Spleen (tissue), 11 donors: ENCODE measurements at regions not wholly inside any gene's neighbourhood (a gene's known extent, or its start where the extent isn't known, plus 50 kb on each side); places are given as distances from the start of the nearest gene placed in this dataset.

Experiments used
- DNase-seq: peaks from one replicate; pipeline ENCODE4 v3.0.0-alpha.2; 2020
- H3K27ac ChIP-seq, 8 donors: fragments of 200-600 bp; sonication (generic) in 7 of 8; 1 replicate in 4 of 8; 2 replicates in 4 of 8; pipeline versions ENCODE4 v1.5.0 to v1.8.0; 2016 to 2021; ENCODE audit warnings: inconsistent platforms in 4 of 8, mild to moderate bottlenecking in 4 of 8, moderate library complexity in 1 of 8
- H3K27me3 ChIP-seq, 7 donors: fragments of 200-600 bp; sonication (generic) in 6 of 7; replicated peaks in 1 of 7; 1 replicate in 4 of 7; 2 replicates in 3 of 7; pipeline versions ENCODE4 v1.5.0 to v1.8.0; 2016 to 2021; ENCODE audit warnings: inconsistent platforms in 3 of 7, mild to moderate bottlenecking in 1 of 7
- H3K36me3 ChIP-seq, 6 donors: fragments of 200-600 bp; sonication (generic) in 5 of 6; 1 replicate in 4 of 6; 2 replicates in 2 of 6; pipeline versions ENCODE4 v1.5.0 to v1.8.0; 2016 to 2021; ENCODE audit warnings: inconsistent platforms in 2 of 6
- H3K4me1 ChIP-seq, 6 donors: fragments of 200-600 bp; sonication (generic) in 5 of 6; 1 replicate in 3 of 6; 2 replicates in 3 of 6; pipeline versions ENCODE4 v1.5.0 to v1.8.0; 2016 to 2021; ENCODE audit warnings: inconsistent platforms in 3 of 6
- H3K4me3 ChIP-seq, 8 donors: fragments of 200-600 bp; sonication (generic) in 7 of 8; 1 replicate in 4 of 8; 2 replicates in 4 of 8; pipeline versions ENCODE4 v1.5.0 to v1.8.0; 2016 to 2021; ENCODE audit warnings: inconsistent platforms in 4 of 8, mild to moderate bottlenecking in 4 of 8, moderate library complexity in 2 of 8
- H3K9me3 ChIP-seq, 8 donors: fragments of 200-600 bp; sonication (generic) in 7 of 8; 1 replicate in 4 of 8; 2 replicates in 4 of 8; pipeline versions ENCODE4 v1.5.0 to v1.8.0; 2016 to 2021; ENCODE audit warnings: inconsistent platforms in 4 of 8
- CTCF ChIP-seq, 11 experiments: fragments of 200-600 bp in 7 of 11; fragments of 450-650 bp in 4 of 11; sonication (generic) in 4 of 11; IDR thresholded peaks in 8 of 11; conservative IDR thresholded peaks in 3 of 11; 1 replicate in 7 of 11; 2 replicates in 4 of 11; pipeline versions ENCODE4 v1.4.0 to v1.8.0; 2016 to 2021; ENCODE audit warnings: antibody characterized with exemption in 11 of 11, inconsistent platforms in 4 of 11, mild to moderate bottlenecking in 1 of 11
- POLR2A ChIP-seq, 3 donors: fragments of 450-650 bp; IDR thresholded peaks; one replicate each; pipeline ENCODE4 v1.5.1; 2017; ENCODE audit warnings: antibody characterized with exemption in 3 of 3, mild to moderate bottlenecking in 1 of 3
- POLR2AphosphoS5 ChIP-seq, 3 donors: sonication (generic); formaldehyde crosslinking; IDR thresholded peaks; one replicate each; pipeline ENCODE4 v1.5.1; 2017; ENCODE audit warnings: antibody characterized with exemption in 3 of 3
- WGBS, 5 donors: extraction: QIAGEN DNeasy Blood & Tissue Kit in 3 of 5; methylation state at CpG; one replicate each; pipeline versions ENCODE4 v1.1.5 to v1.1.7; 2013 to 2018; 5-methylcytosine and 5-hydroxymethylcytosine counted together
- intact Hi-C: fragments of 100-400 bp; cut with DNase I; formaldehyde crosslinking; loops from one replicate; pipeline ENCODE4 v1.15.0; 2023; ENCODE audit warnings: low total_unique reads
- donor health status: healthy with polysubstance abuse.
- donor health status: DM: no; HTN: no; CAD: no; lungs with moderate emphysema.
- donor health status: DM: no; HTN: no; CAD: no.
- donor health status: Bipolar disorder and iron deficiency.
- donor health status: healthy.
- donor health status: DM: no; HTN: no; CAD: no.
- donor health status: DM: yes; HTN: yes; CAD: no.

- 89 to 96% (median 91%) methylated on average over 8 of the region's 8 CpGs for WGBS, 5 donors
- Histone ChIP-seq H3K9me3 (no peaks in the 10 kb centered on the region), H3K27me3 (peaks cover 0 to 7% (median 0%) of the 10 kb centered on the region in 7 donors), H3K27ac (no peak overlapping the region), H3K4me3 (no peak overlapping the region), H3K4me1 (no peaks in the 10 kb centered on the region), H3K36me3 (no peaks in the 10 kb centered on the region)
- intact Hi-C loops = no loop called here
- DNase-seq = no peak
- TF ChIP-seq CTCF (IDR thresholded peaks at IDR 0.05 in 8 of 11, conservative IDR thresholded peaks at IDR 0.05 in 3 of 11) = no peak
- no peak for TF ChIP-seq POLR2AphosphoS5 (IDR thresholded peaks at IDR 0.05)
- no peak for TF ChIP-seq POLR2A (IDR thresholded peaks at IDR 0.05)
Observed at GRCh38 chr18:24584205-24584604, 123.8 kb downstream of the HRH4 start.

DNA sequence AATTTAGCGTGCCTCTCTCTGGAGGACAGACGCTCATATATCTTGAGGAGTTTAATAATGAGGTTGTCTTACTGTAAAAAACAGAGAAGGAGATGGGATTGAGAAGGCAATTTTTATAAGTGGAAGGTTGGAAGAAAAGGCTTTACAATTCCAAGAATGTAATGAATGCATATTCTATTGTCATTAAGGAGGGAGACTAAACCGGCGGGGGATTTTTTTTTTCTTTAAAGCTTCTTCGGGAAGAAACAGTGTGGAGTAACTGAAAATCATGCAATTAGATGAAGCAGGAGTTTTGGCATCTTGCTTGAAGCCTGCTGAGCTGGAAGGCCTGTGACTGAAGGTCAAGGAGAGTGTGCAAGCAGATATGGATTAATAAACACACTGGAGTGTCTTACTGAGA lies 124.4 kb downstream of the HRH4 start:
- 75 to 87% (median 81%) methylated on average over 5 of the region's 5 CpGs for WGBS, 5 donors
- H3K9me3 ChIP-seq = no peaks in the 10 kb centered on the region
- DNase-seq = no peak
- no peak overlapping the region for H3K4me3 ChIP-seq
- no peaks in the 10 kb centered on the region for H3K4me1 ChIP-seq
- no peak overlapping the region for H3K27ac ChIP-seq
- intact Hi-C loops = no loop called here
- H3K36me3 ChIP-seq = no peaks in the 10 kb centered on the region
- H3K27me3 ChIP-seq = peaks cover 0 to 7% (median 0%) of the 10 kb centered on the region in 7 donors
- TF ChIP-seq POLR2A (IDR thresholded peaks at IDR 0.05) (no peak), CTCF (IDR thresholded peaks at IDR 0.05 in 8 of 11, conservative IDR thresholded peaks at IDR 0.05 in 3 of 11) (no peak), POLR2AphosphoS5 (IDR thresholded peaks at IDR 0.05) (no peak)

- no peaks in the 10 kb centered on the region for H3K4me1 ChIP-seq
- no peak overlapping the region for H3K4me3 ChIP-seq
- TF ChIP-seq CTCF (IDR thresholded peaks at IDR 0.05 in 8 of 11, conservative IDR thresholded peaks at IDR 0.05 in 3 of 11) = no peak
- no peak for TF ChIP-seq POLR2AphosphoS5 (IDR thresholded peaks at IDR 0.05)
- no peak for DNase-seq
- no peaks in the 10 kb centered on the region for H3K36me3 ChIP-seq
- H3K9me3 ChIP-seq = no peaks in the 10 kb centered on the region
- intact Hi-C loops = no loop called here
- H3K27me3 ChIP-seq = peaks cover 0 to 7% (median 0%) of the 10 kb centered on the region in 7 donors
- no peak overlapping the region for H3K27ac ChIP-seq
- whole genome bisulfite sequencing, 5 donors = 70 to 85% (median 76%) methylated on average over 6 of the region's 6 CpGs
Observed at GRCh38 chr18:24585996-24586566, 125.6 kb downstream of the HRH4 start.

GRCh38 chr18:24586662-24587360 lies 126.4 kb downstream of the HRH4 start:
- 88 to 95% (median 91%) methylated on average over 5 of the region's 5 CpGs for WGBS, 5 donors
- TF ChIP-seq POLR2AphosphoS5 (IDR thresholded peaks at IDR 0.05) (no peak), POLR2A (IDR thresholded peaks at IDR 0.05) (no peak), CTCF (IDR thresholded peaks at IDR 0.05 in 8 of 11, conservative IDR thresholded peaks at IDR 0.05 in 3 of 11) (no peak)
- Histone ChIP-seq H3K27me3 (peaks cover 0 to 7% (median 0%) of the 10 kb centered on the region in 7 donors), H3K36me3 (no peaks in the 10 kb centered on the region), H3K4me1 (no peaks in the 10 kb centered on the region), H3K4me3 (no peak overlapping the region), H3K9me3 (no peaks in the 10 kb centered on the region), H3K27ac (no peak overlapping the region)
- intact Hi-C loops = no loop called here
- DNase-seq = no peak
